GM12873 (cell line): ENCODE measurements at regions not wholly inside any gene's neighbourhood (a gene's known extent, or its start where the extent isn't known, plus 50 kb on each side); places are given as distances from the start of the nearest gene placed in this dataset.

Experiments used
- CTCF ChIP-seq: IDR thresholded peaks from 2 replicates; pipeline ENCODE4 v1.5.1; 2012; ENCODE audit warnings: low read depth, mild to moderate bottlenecking, moderate library complexity, low read length, control low read depth; ENCODE audit not compliant: insufficient read depth; ENCODE audit errors: missing control alignments

- no peak for TF ChIP-seq CTCF
Observed at GRCh38 chr1:209311770-209312169, 271.7 kb upstream of the CAMK1G start.

GRCh38 chr1:209316929-209317328, 266.6 kb upstream of the CAMK1G start:
- no peak for TF ChIP-seq CTCF

GRCh38 chr1:209318181-209319056, 265.1 kb upstream of the CAMK1G start:
- no peak for TF ChIP-seq CTCF

GRCh38 chr1:209319057-209319432, 264.5 kb upstream of the CAMK1G start:
- no peak for TF ChIP-seq CTCF

GRCh38 chr1:209319549-209319948, 264.0 kb upstream of the CAMK1G start:
- no peak for TF ChIP-seq CTCF

- TF ChIP-seq CTCF, result no peak
Observed at GRCh38 chr1:209323743-209324142, 259.8 kb upstream of the CAMK1G start.

GRCh38 chr1:209324901-209325871, 258.3 kb upstream of the CAMK1G start:
- no peak for TF ChIP-seq CTCF
